ENCODE measurements at regions not wholly inside any gene's neighbourhood (a gene's known extent, or its start where the extent isn't known, plus 50 kb on each side); places are given as distances from the start of the nearest gene placed in this dataset.

DNA sequence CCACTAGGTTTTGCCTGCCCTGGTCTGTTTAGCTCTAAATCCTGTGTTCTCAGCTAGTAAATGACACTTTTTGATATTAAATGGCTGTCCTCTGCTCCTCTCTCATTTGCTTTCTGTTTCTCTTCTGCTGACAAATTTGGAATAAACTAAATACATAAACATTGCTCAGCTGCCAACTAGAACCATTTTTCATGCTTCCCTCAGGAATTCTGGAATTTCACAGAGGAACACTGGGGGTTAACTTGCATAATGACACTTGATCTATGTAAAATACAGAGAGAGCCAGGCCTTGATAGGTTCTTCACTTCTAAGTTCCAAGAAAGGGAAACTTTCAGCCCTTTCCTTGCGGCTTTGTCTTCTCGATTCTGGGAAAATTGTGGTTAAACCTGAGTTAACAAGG is 450.6 kb upstream of the ST6GAL2 start:
- Histone ChIP-seq H3K4me3 (no peak overlapping the region), H3K36me3 (ENCODE audit: control insufficient read depth, insufficient read depth, low read length) (no peaks in the 10 kb centered on the region), H3K9ac (ENCODE audit: insufficient read depth in 1 of 2, low read depth in 2 of 2, low read length in 2 of 2) (no peak overlapping the region), H3K4me1 (replicated peaks in 1 of 2; ENCODE audit: control insufficient read depth in 2 of 2, insufficient read depth in 2 of 2, low read length in 2 of 2) (no peaks in the 10 kb centered on the region), H4K20me1 (replicated peaks; ENCODE audit: control insufficient read depth, insufficient read depth, low read length) (no peaks in the 10 kb centered on the region), H3K9me3 (replicated peaks; ENCODE audit: control insufficient read depth, insufficient read depth, low read depth, low read length) (no peaks in the 10 kb centered on the region), H2AFZ (ENCODE audit: low read depth, low read length) (no peak overlapping the region), H3K27ac (ENCODE audit: extremely low read depth, low read depth, low read length) (no peak overlapping the region), H3K27me3 (ENCODE audit: control insufficient read depth in 2 of 2, insufficient read depth in 2 of 2, low read length in 2 of 2) (no peaks in the 10 kb centered on the region), H3K4me2 (ENCODE audit: insufficient read depth, low read length) (no peak overlapping the region), H3K9me1 (ENCODE audit: control insufficient read depth, insufficient read depth, low read length) (no peaks in the 10 kb centered on the region), H3K79me2 (ENCODE audit: control insufficient read depth, insufficient read depth, low read length) (no peaks in the 10 kb centered on the region)
- intact Hi-C loops (cut with micrococcal nuclease) = no loop called here
- FAIRE-seq (no peak), DNase-seq (ENCODE audit: extremely low read depth in 1 of 4, low spot score in 3 of 4) (no peak), ATAC-seq (no peak)
- TF ChIP-seq, protein P1, sequence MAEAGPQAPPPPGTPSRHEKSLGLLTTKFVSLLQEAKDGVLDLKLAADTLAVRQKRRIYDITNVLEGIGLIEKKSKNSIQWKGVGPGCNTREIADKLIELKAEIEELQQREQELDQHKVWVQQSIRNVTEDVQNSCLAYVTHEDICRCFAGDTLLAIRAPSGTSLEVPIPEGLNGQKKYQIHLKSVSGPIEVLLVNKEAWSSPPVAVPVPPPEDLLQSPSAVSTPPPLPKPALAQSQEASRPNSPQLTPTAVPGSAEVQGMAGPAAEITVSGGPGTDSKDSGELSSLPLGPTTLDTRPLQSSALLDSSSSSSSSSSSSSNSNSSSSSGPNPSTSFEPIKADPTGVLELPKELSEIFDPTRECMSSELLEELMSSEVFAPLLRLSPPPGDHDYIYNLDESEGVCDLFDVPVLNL (CRISPR knock-in tag; IDR thresholded peaks at IDR 0.05; ENCODE audit: low read depth) = no peak
- TF ChIP-seq, protein P2, sequence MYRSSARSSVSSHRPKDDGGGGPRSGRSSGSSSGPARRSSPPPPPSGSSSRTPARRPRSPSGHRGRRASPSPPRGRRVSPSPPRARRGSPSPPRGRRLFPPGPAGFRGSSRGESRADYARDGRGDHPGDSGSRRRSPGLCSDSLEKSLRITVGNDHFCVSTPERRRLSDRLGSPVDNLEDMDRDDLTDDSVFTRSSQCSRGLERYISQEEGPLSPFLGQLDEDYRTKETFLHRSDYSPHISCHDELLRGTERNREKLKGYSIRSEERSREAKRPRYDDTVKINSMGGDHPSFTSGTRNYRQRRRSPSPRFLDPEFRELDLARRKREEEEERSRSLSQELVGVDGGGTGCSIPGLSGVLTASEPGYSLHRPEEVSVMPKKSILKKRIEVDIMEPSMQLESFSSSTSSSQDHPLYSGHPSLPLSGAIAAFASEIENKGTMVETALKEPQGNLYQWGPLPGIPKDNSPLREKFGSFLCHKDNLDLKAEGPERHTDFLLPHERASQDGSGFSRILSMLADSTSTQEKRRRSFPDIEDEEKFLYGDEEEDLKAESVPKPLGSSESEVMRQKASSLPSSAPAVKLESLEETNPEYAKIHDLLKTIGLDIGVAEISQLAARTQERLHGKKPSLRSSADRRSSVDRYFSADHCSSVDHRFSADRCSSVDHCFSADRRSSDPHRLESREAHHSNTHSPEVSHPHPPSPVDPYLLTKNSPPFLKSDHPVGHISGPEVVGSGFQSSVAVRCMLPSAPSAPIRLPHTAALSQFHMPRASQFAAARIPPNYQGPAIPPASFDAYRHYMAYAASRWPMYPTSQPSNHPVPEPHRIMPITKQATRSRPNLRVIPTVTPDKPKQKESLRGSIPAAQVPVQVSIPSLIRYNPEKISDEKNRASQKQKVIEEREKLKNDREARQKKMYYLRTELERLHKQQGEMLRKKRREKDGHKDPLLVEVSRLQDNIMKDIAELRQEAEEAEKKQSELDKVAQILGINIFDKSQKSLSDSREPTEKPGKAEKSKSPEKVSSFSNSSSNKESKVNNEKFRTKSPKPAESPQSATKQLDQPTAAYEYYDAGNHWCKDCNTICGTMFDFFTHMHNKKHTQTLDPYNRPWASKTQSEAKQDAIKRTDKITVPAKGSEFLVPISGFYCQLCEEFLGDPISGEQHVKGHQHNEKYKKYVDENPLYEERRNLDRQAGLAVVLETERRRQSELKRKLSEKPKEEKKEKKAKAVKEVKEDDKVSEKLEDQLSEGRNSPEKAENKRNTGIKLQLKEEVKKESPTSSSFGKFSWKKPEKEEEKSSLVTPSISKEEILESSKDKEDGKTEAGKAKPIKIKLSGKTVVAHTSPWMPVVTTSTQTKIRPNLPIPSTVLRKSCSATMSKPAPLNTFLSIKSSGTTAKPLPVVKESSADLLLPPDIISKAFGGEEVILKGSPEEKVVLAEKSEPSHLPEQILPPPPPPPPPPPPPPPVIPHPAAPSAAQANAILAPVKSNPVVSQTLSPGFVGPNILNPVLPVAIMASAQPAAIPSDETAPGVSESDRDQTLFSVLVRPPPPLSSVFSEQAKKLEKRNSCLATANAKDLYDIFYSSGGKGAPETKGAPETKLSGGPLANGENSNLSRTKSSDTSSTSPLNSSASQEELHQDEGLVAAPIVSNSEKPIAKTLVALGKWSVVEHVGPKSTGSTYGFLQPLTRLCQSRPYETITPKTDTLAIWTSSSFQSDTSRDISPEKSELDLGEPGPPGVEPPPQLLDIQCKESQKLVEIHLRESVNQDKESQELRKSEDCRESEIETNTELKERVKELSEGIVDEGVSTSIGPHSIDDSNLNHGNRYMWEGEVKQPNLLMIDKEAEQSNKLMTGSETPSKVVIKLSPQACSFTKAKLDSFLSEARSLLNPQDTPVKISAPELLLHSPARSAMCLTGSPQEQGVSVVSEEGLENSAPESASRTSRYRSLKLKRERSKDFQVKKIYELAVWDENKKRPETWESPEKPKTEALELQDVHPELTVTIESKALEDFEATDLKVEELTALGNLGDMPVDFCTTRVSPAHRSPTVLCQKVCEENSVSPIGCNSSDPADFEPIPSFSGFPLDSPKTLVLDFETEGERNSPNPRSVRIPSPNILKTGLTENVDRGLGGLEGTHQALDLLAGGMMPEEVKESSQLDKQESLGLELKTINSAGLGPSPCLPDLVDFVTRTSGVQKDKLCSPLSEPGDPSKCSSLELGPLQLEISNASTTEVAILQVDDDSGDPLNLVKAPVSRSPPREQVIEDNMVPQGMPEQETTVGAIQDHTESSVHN (IDR thresholded peaks at IDR 0.05; ENCODE audit: borderline replicate concordance in 1 of 2, low read depth in 1 of 2) = no peak
- TF ChIP-seq, protein P3, sequence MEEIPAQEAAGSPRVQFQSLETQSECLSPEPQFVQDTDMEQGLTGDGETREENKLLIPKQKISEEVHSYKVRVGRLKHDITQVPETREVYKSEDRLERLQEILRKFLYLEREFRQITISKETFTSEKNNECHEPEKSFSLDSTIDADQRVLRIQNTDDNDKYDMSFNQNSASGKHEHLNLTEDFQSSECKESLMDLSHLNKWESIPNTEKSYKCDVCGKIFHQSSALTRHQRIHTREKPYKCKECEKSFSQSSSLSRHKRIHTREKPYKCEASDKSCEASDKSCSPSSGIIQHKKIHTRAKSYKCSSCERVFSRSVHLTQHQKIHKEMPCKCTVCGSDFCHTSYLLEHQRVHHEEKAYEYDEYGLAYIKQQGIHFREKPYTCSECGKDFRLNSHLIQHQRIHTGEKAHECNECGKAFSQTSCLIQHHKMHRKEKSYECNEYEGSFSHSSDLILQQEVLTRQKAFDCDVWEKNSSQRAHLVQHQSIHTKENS (CRISPR knock-in tag; IDR thresholded peaks at IDR 0.05) = no peak
- TF ChIP-seq ZNF253 (CRISPR knock-in tag; conservative IDR thresholded peaks at IDR 0.05) = no peak
- TF ChIP-seq CHD2 (IDR thresholded peaks at IDR 0.05; ENCODE audit: low read depth, low read length) = no peak
- TF ChIP-seq, protein P4, sequence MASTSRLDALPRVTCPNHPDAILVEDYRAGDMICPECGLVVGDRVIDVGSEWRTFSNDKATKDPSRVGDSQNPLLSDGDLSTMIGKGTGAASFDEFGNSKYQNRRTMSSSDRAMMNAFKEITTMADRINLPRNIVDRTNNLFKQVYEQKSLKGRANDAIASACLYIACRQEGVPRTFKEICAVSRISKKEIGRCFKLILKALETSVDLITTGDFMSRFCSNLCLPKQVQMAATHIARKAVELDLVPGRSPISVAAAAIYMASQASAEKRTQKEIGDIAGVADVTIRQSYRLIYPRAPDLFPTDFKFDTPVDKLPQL (IDR thresholded peaks at IDR 0.05; ENCODE audit: extremely low read depth, insufficient read length) = no peak
- TF ChIP-seq ZFP36 (IDR thresholded peaks at IDR 0.05; ENCODE audit: low read depth, low read length, partially characterized antibody) = no peak
- WGBS (ENCODE audit: insufficient coverage, low coverage, missing lambda C conversion rate) = 0% methylated on average over 2 of the region's 2 CpGs
- ChIA-PET CTCF (ENCODE audit: low intra/inter-chr PET ratio) (no interaction called here), POLR2A (no interaction called here)
- no TSS peak for BruUV-seq (replicated peaks)
- in situ Hi-C loops (cut with MboI) = no loop called here

Measured in K562 (cell line).